Neural cell (in vitro differentiated cells): ENCODE measurements at regions not wholly inside any gene's neighbourhood (a gene's known extent, or its start where the extent isn't known, plus 50 kb on each side); places are given as distances from the start of the nearest gene placed in this dataset.

Experiments used
- H2AFZ ChIP-seq: fragments of 200-600, 300-800 bp; sonication (generic), shearing (Covaris generic); 2 replicates; pipeline ENCODE4 v1.6.0; 2014; ENCODE audit warnings: low read depth, mild to moderate bottlenecking, antibody characterized with exemption, low read length, moderate library complexity
- H3F3A ChIP-seq: fragments of 200-600 bp; shearing (Covaris generic); 2 replicates; pipeline ENCODE4 v1.6.1; 2016; ENCODE audit warnings: mild to moderate bottlenecking, moderate library complexity, mixed read lengths, antibody characterized with exemption, low read length; ENCODE audit not compliant: insufficient read depth, poor library complexity, severe bottlenecking
- H3K27ac ChIP-seq: fragments of 200-600, 300-800 bp; sonication (generic), shearing (Covaris generic); 2 replicates; pipeline ENCODE4 v1.5.1; 2014; ENCODE audit warnings: mild to moderate bottlenecking, low read length, moderate library complexity
- H3K27me3 ChIP-seq: fragments of 300-800, 200-600 bp; sonication (generic), shearing (Covaris generic); 2 replicates; pipeline ENCODE4 v1.6.0; 2014; ENCODE audit warnings: mild to moderate bottlenecking, low read depth, low read length, moderate library complexity; ENCODE audit not compliant: insufficient read depth
- H3K36me3 ChIP-seq: fragments of 300-800, 200-600 bp; sonication (generic), shearing (Covaris generic); 2 replicates; pipeline ENCODE4 v1.5.1; 2014; ENCODE audit warnings: mild to moderate bottlenecking, antibody characterized with exemption, low read length, moderate library complexity; ENCODE audit not compliant: insufficient read depth
- H3K4me2 ChIP-seq: fragments of 300-800, 200-600 bp; sonication (generic), shearing (Covaris generic); 2 replicates; pipeline ENCODE4 v1.6.0; 2014; ENCODE audit warnings: mild to moderate bottlenecking, low read length
- H3K4me3 ChIP-seq: fragments of 300-800, 200-600 bp; sonication (generic), shearing (Covaris generic); 2 replicates; pipeline ENCODE4 v1.5.1; 2014; ENCODE audit warnings: mild to moderate bottlenecking, low read length, moderate library complexity
- H3K79me2 ChIP-seq: fragments of 200-600 bp; shearing (Covaris generic); replicated peaks from 2 replicates; pipeline ENCODE4 v1.6.0; 2014; ENCODE audit warnings: mild to moderate bottlenecking, low read length, moderate library complexity; ENCODE audit not compliant: insufficient read depth
- H3K9ac ChIP-seq: fragments of 300-800, 200-600 bp; sonication (generic), shearing (Covaris generic); 2 replicates; pipeline ENCODE4 v1.6.1; 2016; ENCODE audit warnings: mild to moderate bottlenecking, low read length, mixed read lengths
- H3K9me2 ChIP-seq: fragments of 200-600 bp; shearing (Covaris generic); 2 replicates; pipeline ENCODE4 v1.6.1; 2016; ENCODE audit warnings: mild to moderate bottlenecking, low read length, mixed read lengths; ENCODE audit not compliant: insufficient read depth
- H3K9me3 ChIP-seq: fragments of 200-600, 300-800 bp; sonication (generic), shearing (Covaris generic); 2 replicates; pipeline ENCODE4 v1.6.1; 2016; ENCODE audit warnings: mild to moderate bottlenecking, mixed run types, low read length, moderate library complexity, mixed read lengths
- H4K20me1 ChIP-seq: fragments of 200-600 bp; shearing (Covaris generic); 2 replicates; pipeline ENCODE4 v1.6.1; 2016; ENCODE audit warnings: mild to moderate bottlenecking, mixed run types; ENCODE audit not compliant: insufficient read depth
- CTCF ChIP-seq: fragments of 450-650 bp; IDR thresholded peaks from 2 replicates; pipeline ENCODE4 v1.5.1; 2014; ENCODE audit warnings: antibody characterized with exemption, mild to moderate bottlenecking, moderate library complexity; ENCODE audit not compliant: poor library complexity, severe bottlenecking
- EP300 ChIP-seq: fragments of 450-650 bp; conservative IDR thresholded peaks from 2 replicates; pipeline ENCODE4 v1.6.1; 2014; ENCODE audit warnings: antibody characterized with exemption, mild to moderate bottlenecking, moderate library complexity; ENCODE audit not compliant: poor library complexity, severe bottlenecking
- MXI1 ChIP-seq: fragments of 450-650 bp; conservative IDR thresholded peaks from 2 replicates; pipeline ENCODE4 v1.6.1; 2014; ENCODE audit warnings: antibody characterized with exemption, mild to moderate bottlenecking; ENCODE audit not compliant: poor library complexity, severe bottlenecking
- POLR2AphosphoS5 ChIP-seq: IDR thresholded peaks from 2 replicates; pipeline ENCODE4 v1.6.1; 2012
- RAD21 ChIP-seq: fragments of 450-650 bp; conservative IDR thresholded peaks from 2 replicates; pipeline ENCODE4 v1.6.1; 2014; ENCODE audit warnings: antibody characterized with exemption, mild to moderate bottlenecking, moderate library complexity
- REST ChIP-seq: IDR thresholded peaks from 2 replicates; pipeline ENCODE4 v1.6.1; 2012; ENCODE audit warnings: borderline replicate concordance
- SMC3 ChIP-seq: fragments of 450-650 bp; conservative IDR thresholded peaks from 2 replicates; pipeline ENCODE4 v1.6.1; 2014; ENCODE audit warnings: antibody characterized with exemption, mild to moderate bottlenecking, moderate library complexity; ENCODE audit not compliant: poor library complexity
- TAF1 ChIP-seq: IDR thresholded peaks from 2 replicates; pipeline ENCODE4 v1.6.1; 2012; ENCODE audit warnings: low read depth

GRCh38 chr13:104694397-104694796, 1628.2 kb upstream of the SLC10A2 start:
- no peak overlapping the region for H3K4me3 ChIP-seq
- H3K9me2 ChIP-seq: no peaks in the 10 kb centered on the region
- TF ChIP-seq TAF1: no peak
- H3K79me2 ChIP-seq: no peaks in the 10 kb centered on the region
- H3K27ac ChIP-seq: no peak overlapping the region
- no peaks in the 10 kb centered on the region for H3K9me3 ChIP-seq
- no peak overlapping the region for H3K9ac ChIP-seq
- no peak overlapping the region for H2AFZ ChIP-seq
- no peaks in the 10 kb centered on the region for H3K27me3 ChIP-seq
- H3F3A ChIP-seq: no peaks in the 10 kb centered on the region
- no peak overlapping the region for H3K4me2 ChIP-seq
- H4K20me1 ChIP-seq: no peaks in the 10 kb centered on the region
- H3K36me3 ChIP-seq: no peaks in the 10 kb centered on the region

- Histone ChIP-seq H4K20me1 (no peaks in the 10 kb centered on the region), H3K4me2 (no peak overlapping the region), H3K36me3 (no peaks in the 10 kb centered on the region), H3K27ac (no peak overlapping the region), H3K9ac (no peak overlapping the region), H3K4me3 (no peak overlapping the region), H2AFZ (no peak overlapping the region), H3K27me3 (no peaks in the 10 kb centered on the region), H3K9me3 (no peaks in the 10 kb centered on the region), H3F3A (no peaks in the 10 kb centered on the region), H3K9me2 (no peaks in the 10 kb centered on the region), H3K79me2 (no peaks in the 10 kb centered on the region)
- TF ChIP-seq CTCF: no peak
- no peak for TF ChIP-seq RAD21
- TF ChIP-seq MXI1: no peak
Measured at GRCh38 chr13:104693126-104693525, 1626.9 kb upstream of the SLC10A2 start.

- Histone ChIP-seq H3K79me2 (no peaks in the 10 kb centered on the region), H4K20me1 (no peaks in the 10 kb centered on the region), H3K9me3 (no peaks in the 10 kb centered on the region), H3K4me2 (no peak overlapping the region), H3K9ac (no peak overlapping the region), H3K9me2 (no peaks in the 10 kb centered on the region), H3K27ac (no peak overlapping the region), H3K36me3 (no peaks in the 10 kb centered on the region), H2AFZ (no peak overlapping the region), H3F3A (no peaks in the 10 kb centered on the region), H3K4me3 (no peak overlapping the region), H3K27me3 (no peaks in the 10 kb centered on the region)
- TF ChIP-seq RAD21 (no peak), EP300 (no peak), REST (no peak), POLR2AphosphoS5 (no peak), SMC3 (no peak)
Measured at GRCh38 chr13:104691767-104692467, 1625.7 kb upstream of the SLC10A2 start.
